ENCODE measurements at regions not wholly inside any gene's neighbourhood (a gene's known extent, or its start where the extent isn't known, plus 50 kb on each side); places are given as distances from the start of the nearest gene placed in this dataset.

DNA sequence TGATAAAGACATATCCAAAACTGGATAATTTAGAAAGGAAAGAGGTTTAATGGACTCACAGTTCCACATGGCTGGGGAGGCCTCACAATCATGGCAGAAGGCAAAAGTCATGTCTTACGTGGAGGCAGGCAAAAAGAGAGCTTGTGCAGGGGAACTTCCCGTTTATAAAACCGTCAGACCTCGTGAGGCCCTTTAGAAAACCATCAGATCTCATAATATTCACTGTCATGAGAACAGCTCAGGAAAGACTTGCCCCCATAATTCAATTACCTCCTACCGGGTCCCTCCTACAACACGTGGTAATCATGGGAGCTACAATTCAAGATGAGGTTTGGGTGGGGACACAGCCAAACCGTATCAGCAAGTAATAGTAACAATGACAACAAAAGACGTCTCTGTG, 88.2 kb upstream of the SLC25A33 start:
- Histone ChIP-seq H2AFZ (ENCODE audit: low read depth) (no peak overlapping the region), H3K4me2 (no peak overlapping the region), H4K20me1 (ENCODE audit: insufficient read depth) (no peaks in the 10 kb centered on the region), H3K4me3 (IDR thresholded peaks at IDR 0.05; ENCODE audit: insufficient read depth, low read depth, low read length) (no peak overlapping the region), H3K9ac (no peak overlapping the region), H3K27ac (no peak overlapping the region), H3K36me3 (ENCODE audit: insufficient read depth) (no peaks in the 10 kb centered on the region), H3K4me1 (ENCODE audit: low read depth, poor library complexity, severe bottlenecking) (no peaks in the 10 kb centered on the region), H3K27me3 (ENCODE audit: insufficient read depth, low read depth) (no peaks in the 10 kb centered on the region), H3K79me2 (ENCODE audit: insufficient read depth, low read depth) (no peaks in the 10 kb centered on the region)
- TF ChIP-seq, protein P1, sequence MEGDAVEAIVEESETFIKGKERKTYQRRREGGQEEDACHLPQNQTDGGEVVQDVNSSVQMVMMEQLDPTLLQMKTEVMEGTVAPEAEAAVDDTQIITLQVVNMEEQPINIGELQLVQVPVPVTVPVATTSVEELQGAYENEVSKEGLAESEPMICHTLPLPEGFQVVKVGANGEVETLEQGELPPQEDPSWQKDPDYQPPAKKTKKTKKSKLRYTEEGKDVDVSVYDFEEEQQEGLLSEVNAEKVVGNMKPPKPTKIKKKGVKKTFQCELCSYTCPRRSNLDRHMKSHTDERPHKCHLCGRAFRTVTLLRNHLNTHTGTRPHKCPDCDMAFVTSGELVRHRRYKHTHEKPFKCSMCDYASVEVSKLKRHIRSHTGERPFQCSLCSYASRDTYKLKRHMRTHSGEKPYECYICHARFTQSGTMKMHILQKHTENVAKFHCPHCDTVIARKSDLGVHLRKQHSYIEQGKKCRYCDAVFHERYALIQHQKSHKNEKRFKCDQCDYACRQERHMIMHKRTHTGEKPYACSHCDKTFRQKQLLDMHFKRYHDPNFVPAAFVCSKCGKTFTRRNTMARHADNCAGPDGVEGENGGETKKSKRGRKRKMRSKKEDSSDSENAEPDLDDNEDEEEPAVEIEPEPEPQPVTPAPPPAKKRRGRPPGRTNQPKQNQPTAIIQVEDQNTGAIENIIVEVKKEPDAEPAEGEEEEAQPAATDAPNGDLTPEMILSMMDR (conservative IDR thresholded peaks at IDR 0.05; ENCODE audit: low read depth, low read length), result no peak

- Histone ChIP-seq H3K4me3 (IDR thresholded peaks at IDR 0.05; ENCODE audit: insufficient read depth, low read depth, low read length) (no peak overlapping the region), H3K4me1 (ENCODE audit: low read depth, poor library complexity, severe bottlenecking) (no peaks in the 10 kb centered on the region), H3K36me3 (ENCODE audit: insufficient read depth) (no peaks in the 10 kb centered on the region), H3K27ac (no peak overlapping the region), H3K27me3 (ENCODE audit: insufficient read depth, low read depth) (no peaks in the 10 kb centered on the region), H3K4me2 (no peak overlapping the region), H4K20me1 (ENCODE audit: insufficient read depth) (no peaks in the 10 kb centered on the region), H2AFZ (ENCODE audit: low read depth) (no peak overlapping the region), H3K79me2 (ENCODE audit: insufficient read depth, low read depth) (no peaks in the 10 kb centered on the region), H3K9ac (no peak overlapping the region)
- TF ChIP-seq, protein P1 (conservative IDR thresholded peaks at IDR 0.05; ENCODE audit: low read depth, low read length), result no peak
Measured at GRCh38 chr1:9452516-9453140, 86.6 kb upstream of the SLC25A33 start.

DNA sequence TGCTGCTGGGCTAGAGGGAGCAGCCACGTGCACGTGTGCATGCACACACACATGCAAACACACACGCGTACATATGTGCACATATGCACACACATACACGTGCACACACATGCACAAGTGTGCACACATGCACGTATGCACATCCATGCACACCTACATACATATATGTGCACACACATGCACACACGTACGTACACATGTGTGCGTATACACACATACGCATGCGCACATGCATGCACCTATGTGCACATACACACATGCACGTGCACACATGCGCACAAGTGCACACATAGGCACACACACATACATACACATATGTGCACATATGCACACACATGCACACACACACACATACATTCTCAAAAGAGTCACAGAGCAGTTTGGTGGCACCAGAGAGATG, 85.9 kb upstream of the SLC25A33 start:
- Histone ChIP-seq H3K9ac (no peak overlapping the region), H3K79me2 (ENCODE audit: insufficient read depth, low read depth) (no peaks in the 10 kb centered on the region), H3K4me1 (ENCODE audit: low read depth, poor library complexity, severe bottlenecking) (no peaks in the 10 kb centered on the region), H3K36me3 (ENCODE audit: insufficient read depth) (no peaks in the 10 kb centered on the region), H2AFZ (ENCODE audit: low read depth) (no peak overlapping the region), H4K20me1 (ENCODE audit: insufficient read depth) (no peaks in the 10 kb centered on the region), H3K27me3 (ENCODE audit: insufficient read depth, low read depth) (no peaks in the 10 kb centered on the region), H3K4me3 (IDR thresholded peaks at IDR 0.05; ENCODE audit: insufficient read depth, low read depth, low read length) (no peak overlapping the region), H3K27ac (no peak overlapping the region), H3K4me2 (no peak overlapping the region)
- TF ChIP-seq, protein P1 (conservative IDR thresholded peaks at IDR 0.05; ENCODE audit: low read depth, low read length), result no peak

GRCh38 chr1:9453779-9454418, 85.4 kb upstream of the SLC25A33 start:
- Histone ChIP-seq H3K4me1 (ENCODE audit: low read depth, poor library complexity, severe bottlenecking) (no peaks in the 10 kb centered on the region), H4K20me1 (ENCODE audit: insufficient read depth) (no peaks in the 10 kb centered on the region), H3K27ac (no peak overlapping the region), H2AFZ (ENCODE audit: low read depth) (no peak overlapping the region), H3K4me2 (no peak overlapping the region), H3K4me3 (IDR thresholded peaks at IDR 0.05; ENCODE audit: insufficient read depth, low read depth, low read length) (no peak overlapping the region), H3K79me2 (ENCODE audit: insufficient read depth, low read depth) (no peaks in the 10 kb centered on the region), H3K9ac (no peak overlapping the region), H3K36me3 (ENCODE audit: insufficient read depth) (no peaks in the 10 kb centered on the region), H3K27me3 (ENCODE audit: insufficient read depth, low read depth) (no peaks in the 10 kb centered on the region)
- TF ChIP-seq, protein P1 (conservative IDR thresholded peaks at IDR 0.05; ENCODE audit: low read depth, low read length), result no peak

All from KMS-11 (cell line).